Lower lobe of right lung (tissue), 2 donors: ENCODE measurements at regions not wholly inside any gene's neighbourhood (a gene's known extent, or its start where the extent isn't known, plus 50 kb on each side); places are given as distances from the start of the nearest gene placed in this dataset.

Source experiments
- ATAC-seq, 2 donors: fragments of 200-7000 bp; cut with Tn5 transposase; one replicate each; pipeline ENCODE4 v1.9.1; 2020 to 2022; ENCODE audit warnings: mild to moderate bottlenecking in 2 of 2, moderate library complexity in 2 of 2
- DNase-seq: peaks from one replicate; pipeline ENCODE4 v3.0.0-alpha.2; 2020
- H3K27ac ChIP-seq: fragments of 200-600 bp; one replicate; pipeline ENCODE4 v1.8.0; 2022
- H3K27me3 ChIP-seq: fragments of 200-600 bp; one replicate; pipeline ENCODE4 v1.8.0; 2022; ENCODE audit warnings: low read depth
- H3K36me3 ChIP-seq: fragments of 200-600 bp; one replicate; pipeline ENCODE4 v1.8.0; 2022; ENCODE audit warnings: mild to moderate bottlenecking
- H3K4me1 ChIP-seq: fragments of 200-600 bp; one replicate; pipeline ENCODE4 v1.8.0; 2022
- H3K4me3 ChIP-seq: fragments of 200-600 bp; one replicate; pipeline ENCODE4 v1.8.0; 2022; ENCODE audit warnings: mild to moderate bottlenecking
- H3K9me3 ChIP-seq: fragments of 200-600 bp; one replicate; pipeline ENCODE4 v1.8.0; 2022
- intact Hi-C: fragments of 100-400 bp; cut with DNase I; formaldehyde crosslinking; loops from one replicate; pipeline ENCODE4 v1.11.0; 2022
- TF ChIP-seq, protein P1 (sequence below): fragments of 200-600 bp; IDR thresholded peaks from one replicate; pipeline ENCODE4 v1.8.0; 2022; ENCODE audit warnings: antibody characterized with exemption, mild to moderate bottlenecking
- donor health status: DM: no; HTN: yes; CAD: no; lungs with severe emphysema.

DNA sequence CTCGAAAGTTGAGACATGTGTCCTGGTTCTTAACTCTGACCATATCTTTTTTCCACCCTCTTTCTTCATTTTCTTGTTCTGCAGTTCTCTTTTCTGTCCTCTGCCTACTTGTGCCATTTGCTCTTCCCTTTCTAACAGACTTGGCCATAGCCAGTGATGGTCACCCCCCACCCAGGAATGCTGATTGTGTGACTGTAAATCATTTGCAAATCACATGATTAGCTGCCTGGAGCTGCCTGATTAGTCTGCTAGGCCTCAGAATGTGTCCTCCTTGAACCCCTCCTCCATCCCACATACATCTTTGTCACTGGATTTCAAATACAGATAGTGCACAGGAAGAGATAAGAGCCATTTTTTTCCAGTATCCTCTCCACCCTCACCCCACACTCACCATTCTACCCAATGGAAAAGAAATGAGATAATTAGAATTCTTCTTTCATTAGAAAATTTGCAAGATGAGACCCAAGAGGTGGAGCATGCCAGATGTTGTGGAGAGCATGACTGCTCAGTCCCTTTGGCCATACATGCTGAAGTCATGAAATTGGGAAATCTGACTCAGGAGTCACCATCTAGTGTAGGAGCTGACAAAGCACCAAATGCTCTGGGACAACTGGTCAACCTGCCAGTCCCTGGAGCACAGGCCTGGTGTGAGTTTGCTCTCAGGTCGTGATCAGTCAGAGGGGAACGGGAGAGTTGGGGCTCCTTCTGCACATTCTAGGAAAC, 538.2 kb downstream of the CCDC171 start:
- intact Hi-C loops: no loop called here
- DNase-seq: no peak
- no peaks in the 10 kb centered on the region for H3K27me3 ChIP-seq
- no peaks in the 10 kb centered on the region for H3K9me3 ChIP-seq
- H3K27ac ChIP-seq: no peak overlapping the region
- no peak for ATAC-seq
- H3K4me3 ChIP-seq: no peak overlapping the region
- no peaks in the 10 kb centered on the region for H3K36me3 ChIP-seq
- no peaks in the 10 kb centered on the region for H3K4me1 ChIP-seq
- TF ChIP-seq, protein P1, sequence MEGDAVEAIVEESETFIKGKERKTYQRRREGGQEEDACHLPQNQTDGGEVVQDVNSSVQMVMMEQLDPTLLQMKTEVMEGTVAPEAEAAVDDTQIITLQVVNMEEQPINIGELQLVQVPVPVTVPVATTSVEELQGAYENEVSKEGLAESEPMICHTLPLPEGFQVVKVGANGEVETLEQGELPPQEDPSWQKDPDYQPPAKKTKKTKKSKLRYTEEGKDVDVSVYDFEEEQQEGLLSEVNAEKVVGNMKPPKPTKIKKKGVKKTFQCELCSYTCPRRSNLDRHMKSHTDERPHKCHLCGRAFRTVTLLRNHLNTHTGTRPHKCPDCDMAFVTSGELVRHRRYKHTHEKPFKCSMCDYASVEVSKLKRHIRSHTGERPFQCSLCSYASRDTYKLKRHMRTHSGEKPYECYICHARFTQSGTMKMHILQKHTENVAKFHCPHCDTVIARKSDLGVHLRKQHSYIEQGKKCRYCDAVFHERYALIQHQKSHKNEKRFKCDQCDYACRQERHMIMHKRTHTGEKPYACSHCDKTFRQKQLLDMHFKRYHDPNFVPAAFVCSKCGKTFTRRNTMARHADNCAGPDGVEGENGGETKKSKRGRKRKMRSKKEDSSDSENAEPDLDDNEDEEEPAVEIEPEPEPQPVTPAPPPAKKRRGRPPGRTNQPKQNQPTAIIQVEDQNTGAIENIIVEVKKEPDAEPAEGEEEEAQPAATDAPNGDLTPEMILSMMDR: no peak

DNA sequence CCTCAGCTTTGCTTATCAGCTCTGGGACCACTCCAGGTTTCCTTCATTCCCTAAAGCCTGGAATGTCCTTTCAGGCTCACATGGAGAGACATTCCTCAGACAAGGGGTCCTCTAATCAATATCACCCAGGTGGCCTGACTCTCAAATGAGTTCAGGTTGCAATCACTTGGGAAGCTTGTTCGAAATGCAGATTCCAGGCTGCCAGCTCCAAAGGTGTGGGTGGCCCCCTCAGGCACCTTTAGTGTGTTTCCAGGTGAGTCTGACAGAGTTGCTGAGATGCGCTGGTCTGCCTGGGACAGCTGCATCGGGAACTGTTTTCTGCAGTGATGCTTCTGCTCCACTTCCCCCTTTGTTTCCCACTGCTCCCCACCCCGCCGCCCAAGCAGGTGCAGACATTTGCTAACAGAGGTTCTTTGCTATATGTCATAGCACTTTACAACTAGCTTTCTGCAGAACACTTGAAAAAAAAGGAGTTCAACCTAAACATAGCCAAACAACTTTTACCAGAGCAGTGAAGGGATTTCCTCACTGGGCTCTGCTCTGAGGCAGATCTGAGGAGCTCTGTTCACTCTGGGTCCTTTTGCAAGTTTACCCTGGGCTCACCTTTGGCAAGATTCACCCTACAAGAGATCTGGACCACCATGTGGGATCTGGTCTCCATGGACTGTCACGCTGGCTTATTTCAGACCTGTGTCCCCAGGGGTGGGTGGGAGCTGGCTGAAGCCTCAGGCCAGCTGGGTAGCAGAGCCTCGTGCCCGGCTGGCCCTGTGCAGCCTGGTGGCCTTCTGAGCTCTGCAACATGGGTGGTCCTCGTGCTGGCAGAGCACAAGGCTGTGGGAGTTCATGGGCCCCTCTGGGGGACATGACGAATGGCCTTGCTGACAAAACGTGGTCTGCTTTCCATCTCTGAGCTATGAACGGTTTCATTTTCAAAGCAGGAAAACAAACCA, 539.6 kb downstream of the CCDC171 start:
- ATAC-seq: no peak
- no peak overlapping the region for H3K4me3 ChIP-seq
- TF ChIP-seq, protein P1: no peak
- DNase-seq: no peak
- no peaks in the 10 kb centered on the region for H3K36me3 ChIP-seq
- H3K27me3 ChIP-seq: no peaks in the 10 kb centered on the region
- no peak overlapping the region for H3K27ac ChIP-seq
- no peaks in the 10 kb centered on the region for H3K4me1 ChIP-seq
- H3K9me3 ChIP-seq: no peaks in the 10 kb centered on the region
- intact Hi-C loops: no loop called here

DNA sequence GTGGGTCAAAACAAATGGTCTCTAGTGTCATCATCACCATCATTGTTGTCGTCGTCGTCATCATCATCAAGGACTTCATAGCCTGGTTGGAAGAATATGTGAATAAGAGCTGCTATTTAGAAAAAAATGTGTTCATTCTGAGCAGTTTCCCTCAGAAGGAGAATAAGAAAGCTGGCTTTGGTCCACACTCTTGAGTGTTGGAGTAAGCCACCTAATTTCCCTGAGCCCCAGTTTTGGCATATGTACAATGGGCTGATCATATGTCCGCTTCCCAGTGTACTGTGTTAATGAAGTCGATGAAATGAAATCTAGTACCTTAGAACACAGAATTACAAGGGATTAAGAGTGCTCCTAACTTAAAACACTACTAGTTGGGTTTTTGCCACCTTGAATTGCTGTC, 545.5 kb downstream of the CCDC171 start:
- TF ChIP-seq, protein P1: no peak
- intact Hi-C loops: no loop called here
- no peak for DNase-seq
- H3K27me3 ChIP-seq: no peaks in the 10 kb centered on the region
- H3K27ac ChIP-seq: no peak overlapping the region
- no peaks in the 10 kb centered on the region for H3K36me3 ChIP-seq
- no peak overlapping the region for H3K4me3 ChIP-seq
- H3K9me3 ChIP-seq: no peaks in the 10 kb centered on the region
- no peak for ATAC-seq
- no peaks in the 10 kb centered on the region for H3K4me1 ChIP-seq

DNA sequence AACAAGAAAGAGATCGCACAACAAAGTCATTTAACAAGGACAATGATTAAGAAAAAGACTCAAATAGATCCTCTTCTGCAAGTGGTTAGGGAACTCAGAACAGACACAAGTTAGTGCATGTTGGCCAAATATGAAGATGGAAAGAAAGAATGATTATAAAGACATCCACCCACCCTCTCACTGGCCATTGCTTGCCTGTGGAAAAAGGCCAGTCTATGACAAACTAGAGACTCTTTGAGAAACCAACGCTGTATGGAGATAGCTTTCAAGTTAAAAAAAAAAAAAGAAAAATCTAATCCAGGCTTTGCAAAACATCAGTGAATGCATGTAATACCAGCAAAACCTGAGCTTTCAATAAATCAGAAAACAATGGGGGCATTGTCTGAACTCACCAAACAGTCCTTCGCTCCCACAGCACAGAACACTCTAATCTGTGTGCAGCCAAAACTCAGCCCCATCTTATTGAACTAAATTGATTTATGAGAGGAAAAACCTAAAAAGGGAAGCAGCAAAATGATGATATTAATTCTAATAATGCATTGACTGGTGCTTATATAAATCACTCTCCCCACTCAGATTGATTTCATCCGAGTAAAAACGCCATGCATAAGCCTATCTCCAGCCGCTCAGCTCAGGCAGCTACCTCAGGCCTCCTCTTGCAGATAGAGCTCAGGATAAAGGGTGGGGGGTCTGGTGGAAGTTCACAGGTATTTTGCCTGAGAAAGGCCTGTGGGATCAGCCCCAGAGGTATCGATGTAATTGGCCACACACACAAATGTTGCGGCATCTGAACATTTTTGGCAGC, 547.1 kb downstream of the CCDC171 start:
- TF ChIP-seq, protein P1: no peak
- DNase-seq: no peak
- ATAC-seq: no peak

DNA sequence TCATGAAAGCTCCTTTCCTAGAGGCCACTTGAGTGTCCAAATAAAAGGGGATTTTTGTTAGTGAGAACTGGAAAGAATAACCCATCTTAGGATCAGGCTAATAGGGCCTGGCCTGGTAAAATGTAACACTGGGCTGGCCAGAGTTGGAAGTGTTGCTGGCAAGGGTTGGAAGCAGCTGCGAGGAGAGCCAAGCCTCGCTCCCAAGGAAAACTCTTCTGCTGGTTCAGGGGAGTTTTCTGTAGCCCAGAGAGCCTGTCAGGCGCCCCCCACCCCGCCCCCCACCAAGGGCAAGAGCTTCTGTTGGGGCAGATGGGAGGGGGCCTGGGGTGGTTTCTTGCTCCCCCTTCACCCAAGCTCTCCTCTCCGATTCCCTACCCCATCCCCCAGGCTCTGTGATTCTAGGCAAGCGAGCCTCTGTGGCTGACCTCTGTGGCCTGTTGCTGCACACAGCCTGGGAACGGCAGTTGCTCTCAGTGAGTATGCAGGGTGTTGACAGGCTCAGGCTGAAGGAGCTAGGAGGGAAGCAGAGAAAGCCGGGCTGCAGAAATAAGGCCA, 547.8 kb downstream of the CCDC171 start:
- peak; percentile 61 to 78 for ATAC-seq
- TF ChIP-seq, protein P1: no peak
- H3K36me3 ChIP-seq: no peaks in the 10 kb centered on the region
- no peaks in the 10 kb centered on the region for H3K4me1 ChIP-seq
- intact Hi-C loops: no loop called here
- H3K4me3 ChIP-seq: no peak overlapping the region
- no peaks in the 10 kb centered on the region for H3K27me3 ChIP-seq
- no peaks in the 10 kb centered on the region for H3K9me3 ChIP-seq
- H3K27ac ChIP-seq: peak overlapping the region; percentile 46
- no peak for DNase-seq

More for the DNA sequence above, 547.1 kb downstream of the CCDC171 start:
- H3K4me1 ChIP-seq: no peaks in the 10 kb centered on the region
- H3K27ac ChIP-seq: no peak overlapping the region
- H3K4me3 ChIP-seq: no peak overlapping the region
- H3K27me3 ChIP-seq: no peaks in the 10 kb centered on the region
- no peaks in the 10 kb centered on the region for H3K9me3 ChIP-seq
- no peaks in the 10 kb centered on the region for H3K36me3 ChIP-seq
- intact Hi-C loops: no loop called here
